SK-N-SH (cell line): ENCODE measurements at regions not wholly inside any gene's neighbourhood (a gene's known extent, or its start where the extent isn't known, plus 50 kb on each side); places are given as distances from the start of the nearest gene placed in this dataset.

Source experiments
- CTCF ChIA-PET: fragments of 300-600, 350-600 bp; formaldehyde crosslinking; extraction: SDS; loops from one replicate; lab custom pipeline; 2021; lab: Yijun Ruan, JAX
- POLR2A ChIA-PET: fragments of 350-600 bp; sonication (Branson Sonifier 250); formaldehyde crosslinking; extraction: SDS; loops from one replicate; lab custom pipeline; 2020; ENCODE audit warnings: antibody characterized with exemption, inconsistent platforms; lab: Yijun Ruan, JAX
- DNase-seq: peaks from one replicate; pipeline ENCODE4 v3.0.0; 2012
- H2AFZ ChIP-seq: fragments of 200-600 bp; sonication (generic); 2 replicates; pipeline ENCODE4 v1.8.1; 2016; ENCODE audit warnings: antibody characterized with exemption, mild to moderate bottlenecking, low read depth
- H3F3A ChIP-seq: fragments of 200-600 bp; sonication (generic); replicated peaks from 2 replicates; pipeline ENCODE3; 2016; ENCODE audit warnings: antibody characterized with exemption, mild to moderate bottlenecking; ENCODE audit not compliant: insufficient read depth
- H3K27ac ChIP-seq, 2 experiments: fragments of 200-500 bp in 1 of 2; fragments of 200-600 bp in 1 of 2; sonication (Bioruptor generic) in 1 of 2; sonication (generic), shearing (Covaris generic) in 1 of 2; 2 replicates each; pipeline versions ENCODE4 v1.5.1 to v1.6.1; 2014 to 2016; ENCODE audit warnings: low read depth in 2 of 2, inconsistent platforms in 1 of 2, low read length in 1 of 2, mild to moderate bottlenecking in 1 of 2, mixed read lengths in 1 of 2
- H3K27me3 ChIP-seq: fragments of 200-600 bp; sonication (generic), shearing (Covaris generic); 2 replicates; pipeline ENCODE4 v1.6.1; 2016; ENCODE audit warnings: mixed run types; ENCODE audit not compliant: insufficient read depth
- H3K36me3 ChIP-seq, 2 experiments: fragments of 200-500 bp in 1 of 2; fragments of 200-600 bp in 1 of 2; sonication (Bioruptor generic) in 1 of 2; sonication (generic) in 1 of 2; replicated peaks in 1 of 2; 2 replicates each; pipeline versions ENCODE3 to v1.5.1; 2014 to 2016; ENCODE audit warnings: low read length in 1 of 2, mild to moderate bottlenecking in 1 of 2; ENCODE audit not compliant: insufficient read depth in 2 of 2, control insufficient read depth in 1 of 2
- H3K4me1 ChIP-seq, 2 experiments: fragments of 200-500 bp in 1 of 2; fragments of 200-600 bp in 1 of 2; sonication (Bioruptor generic) in 1 of 2; sonication (generic), shearing (Covaris generic) in 1 of 2; 2 replicates each; pipeline versions ENCODE4 v1.5.1 to v1.6.1; 2014 to 2016; ENCODE audit warnings: low read depth in 1 of 2, low read length in 1 of 2, mixed run types in 1 of 2; ENCODE audit not compliant: insufficient read depth in 2 of 2, control insufficient read depth in 1 of 2
- H3K4me2 ChIP-seq: fragments of 200-600 bp; sonication (generic), shearing (Covaris generic); 2 replicates; pipeline ENCODE4 v1.6.1; 2017; ENCODE audit warnings: mixed run types
- H3K4me3 ChIP-seq, 2 experiments: fragments of 200-500 bp in 1 of 2; fragments of 200-600 bp in 1 of 2; sonication (Bioruptor generic) in 1 of 2; sonication (generic), shearing (Covaris generic) in 1 of 2; 2 replicates each; pipeline versions ENCODE4 v1.5.1 to v1.8.1; 2014 to 2016; ENCODE audit warnings: low read depth in 2 of 2, inconsistent platforms in 1 of 2, low read length in 1 of 2, mild to moderate bottlenecking in 1 of 2, mixed read lengths in 1 of 2, moderate library complexity in 1 of 2
- H3K79me2 ChIP-seq: fragments of 200-600 bp; sonication (generic); 2 replicates; pipeline ENCODE4 v1.8.1; 2017; ENCODE audit warnings: mild to moderate bottlenecking; ENCODE audit not compliant: insufficient read depth
- H3K9ac ChIP-seq: fragments of 200-600 bp; sonication (generic); 2 replicates; pipeline ENCODE4 v1.6.1; 2017; ENCODE audit warnings: mixed run types
- H3K9me2 ChIP-seq: fragments of 200-600 bp; sonication (generic); 2 replicates; pipeline ENCODE4 v1.6.1; 2017; ENCODE audit warnings: mixed run types
- H3K9me3 ChIP-seq: fragments of 200-600 bp; sonication (generic); 2 replicates; pipeline ENCODE4 v1.6.1; 2017; ENCODE audit warnings: mixed run types, mild to moderate bottlenecking, moderate library complexity
- H4K20me1 ChIP-seq: fragments of 200-600 bp; sonication (generic); 2 replicates; pipeline ENCODE4 v1.6.1; 2017; ENCODE audit warnings: mild to moderate bottlenecking, mixed run types; ENCODE audit not compliant: insufficient read depth
- ELF1 ChIP-seq: IDR thresholded peaks from 2 replicates; pipeline ENCODE4 v1.4.0; 2012
- FOSL2 ChIP-seq: IDR thresholded peaks from 2 replicates; pipeline ENCODE4 v1.4.0; 2012; ENCODE audit warnings: low read depth, mild to moderate bottlenecking, moderate library complexity, borderline replicate concordance
- FOXJ3 ChIP-seq: sonication (generic); formaldehyde crosslinking; IDR thresholded peaks from 2 replicates; pipeline ENCODE4 v1.5.1; 2020; ENCODE audit warnings: mild to moderate bottlenecking, missing genetic modification reagents
- FOXM1 ChIP-seq: IDR thresholded peaks from 2 replicates; pipeline ENCODE4 v1.4.0; 2012; ENCODE audit warnings: low read depth, mild to moderate bottlenecking
- GABPA ChIP-seq: IDR thresholded peaks from 2 replicates; pipeline ENCODE4 v1.4.0; 2012; ENCODE audit warnings: low read depth, mild to moderate bottlenecking
- GATA2 ChIP-seq: sonication (generic); formaldehyde crosslinking; IDR thresholded peaks from 2 replicates; pipeline ENCODE4 v1.5.0; 2020; ENCODE audit warnings: mild to moderate bottlenecking, missing genetic modification reagents
- MEF2A ChIP-seq: IDR thresholded peaks from 2 replicates; pipeline ENCODE4 v1.4.0; 2012; ENCODE audit warnings: low read depth, borderline replicate concordance
- RCOR1 ChIP-seq: fragments of 150-350 bp; IDR thresholded peaks from 2 replicates; pipeline ENCODE4 v1.6.1; 2017; ENCODE audit warnings: antibody characterized with exemption, low read length
- RXRA ChIP-seq: IDR thresholded peaks from 2 replicates; pipeline ENCODE4 v1.4.0; 2012; ENCODE audit warnings: low read depth, mild to moderate bottlenecking, borderline replicate concordance
- TAF1 ChIP-seq: IDR thresholded peaks from 2 replicates; pipeline ENCODE4 v1.6.1; 2012; ENCODE audit warnings: low read depth, mild to moderate bottlenecking, low read length, moderate library complexity, borderline replicate concordance
- YY1 ChIP-seq: IDR thresholded peaks from 2 replicates; pipeline ENCODE4 v1.4.0; 2012; ENCODE audit warnings: low read depth, mild to moderate bottlenecking
- WGBS: methylation state at CpG from one replicate; pipeline ENCODE4 v1.1.6; 2017; ENCODE audit warnings: low lambda C conversion rate; 5-methylcytosine and 5-hydroxymethylcytosine counted together
- TF ChIP-seq, protein P1 (sequence below): IDR thresholded peaks from 2 replicates; pipeline ENCODE4 v1.4.0; 2012; ENCODE audit warnings: low read depth, borderline replicate concordance
- TF ChIP-seq, protein P2 (sequence below): IDR thresholded peaks from 2 replicates; pipeline ENCODE4 v1.6.1; 2012; ENCODE audit warnings: mild to moderate bottlenecking, low read depth, low read length, moderate library complexity
- TF ChIP-seq, protein P3 (sequence below): IDR thresholded peaks from 2 replicates; pipeline ENCODE4 v1.4.0; 2012; ENCODE audit warnings: low read depth, borderline replicate concordance
- TF ChIP-seq, protein P4 (sequence below): fragments of 200-600 bp; sonication (generic); IDR thresholded peaks from 2 replicates; pipeline ENCODE4 v1.6.1; 2017; ENCODE audit warnings: antibody characterized with exemption, mild to moderate bottlenecking, moderate library complexity
- TF ChIP-seq, protein P5 (sequence below): fragments of 150-350 bp; IDR thresholded peaks from 2 replicates; pipeline ENCODE4 v1.6.1; 2016; ENCODE audit warnings: mild to moderate bottlenecking, low read depth, low read length

DNA sequence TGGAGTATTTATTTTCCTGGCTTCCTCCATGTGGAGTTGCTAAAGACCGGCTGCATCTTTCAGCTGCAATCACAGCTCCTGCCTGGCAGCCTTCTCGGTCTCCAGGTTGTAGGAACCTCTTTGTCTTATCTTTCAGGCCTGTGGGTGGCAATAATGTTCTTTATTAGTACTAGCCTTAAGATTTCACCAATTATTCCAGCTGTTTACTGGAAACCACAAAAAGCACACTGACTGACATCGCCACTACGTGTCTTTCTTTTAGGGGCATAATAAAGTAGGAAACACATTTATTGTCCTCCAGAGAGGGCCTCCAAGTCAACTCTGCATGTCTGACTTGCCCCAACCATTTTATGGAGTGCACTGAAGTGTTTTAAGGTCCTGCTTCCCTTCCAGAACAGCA is 1116.5 kb upstream of the TMEM132C start:
- Histone ChIP-seq H3K36me3 (no peaks in the 10 kb centered on the region), H3K9me2 (no peaks in the 10 kb centered on the region), H3K4me2 (no peak overlapping the region), H3K9ac (no peak overlapping the region), H3K9me3 (no peaks in the 10 kb centered on the region), H3F3A (no peaks in the 10 kb centered on the region), H2AFZ (no peak overlapping the region), H3K79me2 (no peaks in the 10 kb centered on the region), H4K20me1 (no peaks in the 10 kb centered on the region), H3K27ac (no peak overlapping the region), H3K27me3 (no peaks in the 10 kb centered on the region), H3K4me1 (peaks cover 0 to 3% of the 10 kb centered on the region in 2 experiments; a peak in 1 of 4 replicates), H3K4me3 (no peak overlapping the region)
- CTCF ChIA-PET: interaction anchor here (0.5 to 1.4 kb wide), 2 partner anchors 41 to 142 kb away, joined by 3 read pairs; no protein-coding TSS in a partner anchor
- 63% methylated on average over 4 of the region's 4 CpGs for WGBS
- no peak for DNase-seq
- TF ChIP-seq, protein P1, sequence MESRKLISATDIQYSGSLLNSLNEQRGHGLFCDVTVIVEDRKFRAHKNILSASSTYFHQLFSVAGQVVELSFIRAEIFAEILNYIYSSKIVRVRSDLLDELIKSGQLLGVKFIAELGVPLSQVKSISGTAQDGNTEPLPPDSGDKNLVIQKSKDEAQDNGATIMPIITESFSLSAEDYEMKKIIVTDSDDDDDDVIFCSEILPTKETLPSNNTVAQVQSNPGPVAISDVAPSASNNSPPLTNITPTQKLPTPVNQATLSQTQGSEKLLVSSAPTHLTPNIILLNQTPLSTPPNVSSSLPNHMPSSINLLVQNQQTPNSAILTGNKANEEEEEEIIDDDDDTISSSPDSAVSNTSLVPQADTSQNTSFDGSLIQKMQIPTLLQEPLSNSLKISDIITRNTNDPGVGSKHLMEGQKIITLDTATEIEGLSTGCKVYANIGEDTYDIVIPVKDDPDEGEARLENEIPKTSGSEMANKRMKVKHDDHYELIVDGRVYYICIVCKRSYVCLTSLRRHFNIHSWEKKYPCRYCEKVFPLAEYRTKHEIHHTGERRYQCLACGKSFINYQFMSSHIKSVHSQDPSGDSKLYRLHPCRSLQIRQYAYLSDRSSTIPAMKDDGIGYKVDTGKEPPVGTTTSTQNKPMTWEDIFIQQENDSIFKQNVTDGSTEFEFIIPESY: no peak
- TF ChIP-seq TAF1 (no peak), FOXJ3 (no peak), MEF2A (no peak), RCOR1 (no peak), FOSL2 (no peak), RXRA (no peak), YY1 (no peak), GABPA (no peak), GATA2 (CRISPR knock-in tag) (no peak), FOXM1 (no peak), ELF1 (no peak)
- TF ChIP-seq, protein P2, sequence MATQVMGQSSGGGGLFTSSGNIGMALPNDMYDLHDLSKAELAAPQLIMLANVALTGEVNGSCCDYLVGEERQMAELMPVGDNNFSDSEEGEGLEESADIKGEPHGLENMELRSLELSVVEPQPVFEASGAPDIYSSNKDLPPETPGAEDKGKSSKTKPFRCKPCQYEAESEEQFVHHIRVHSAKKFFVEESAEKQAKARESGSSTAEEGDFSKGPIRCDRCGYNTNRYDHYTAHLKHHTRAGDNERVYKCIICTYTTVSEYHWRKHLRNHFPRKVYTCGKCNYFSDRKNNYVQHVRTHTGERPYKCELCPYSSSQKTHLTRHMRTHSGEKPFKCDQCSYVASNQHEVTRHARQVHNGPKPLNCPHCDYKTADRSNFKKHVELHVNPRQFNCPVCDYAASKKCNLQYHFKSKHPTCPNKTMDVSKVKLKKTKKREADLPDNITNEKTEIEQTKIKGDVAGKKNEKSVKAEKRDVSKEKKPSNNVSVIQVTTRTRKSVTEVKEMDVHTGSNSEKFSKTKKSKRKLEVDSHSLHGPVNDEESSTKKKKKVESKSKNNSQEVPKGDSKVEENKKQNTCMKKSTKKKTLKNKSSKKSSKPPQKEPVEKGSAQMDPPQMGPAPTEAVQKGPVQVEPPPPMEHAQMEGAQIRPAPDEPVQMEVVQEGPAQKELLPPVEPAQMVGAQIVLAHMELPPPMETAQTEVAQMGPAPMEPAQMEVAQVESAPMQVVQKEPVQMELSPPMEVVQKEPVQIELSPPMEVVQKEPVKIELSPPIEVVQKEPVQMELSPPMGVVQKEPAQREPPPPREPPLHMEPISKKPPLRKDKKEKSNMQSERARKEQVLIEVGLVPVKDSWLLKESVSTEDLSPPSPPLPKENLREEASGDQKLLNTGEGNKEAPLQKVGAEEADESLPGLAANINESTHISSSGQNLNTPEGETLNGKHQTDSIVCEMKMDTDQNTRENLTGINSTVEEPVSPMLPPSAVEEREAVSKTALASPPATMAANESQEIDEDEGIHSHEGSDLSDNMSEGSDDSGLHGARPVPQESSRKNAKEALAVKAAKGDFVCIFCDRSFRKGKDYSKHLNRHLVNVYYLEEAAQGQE: no peak
- TF ChIP-seq, protein P3, sequence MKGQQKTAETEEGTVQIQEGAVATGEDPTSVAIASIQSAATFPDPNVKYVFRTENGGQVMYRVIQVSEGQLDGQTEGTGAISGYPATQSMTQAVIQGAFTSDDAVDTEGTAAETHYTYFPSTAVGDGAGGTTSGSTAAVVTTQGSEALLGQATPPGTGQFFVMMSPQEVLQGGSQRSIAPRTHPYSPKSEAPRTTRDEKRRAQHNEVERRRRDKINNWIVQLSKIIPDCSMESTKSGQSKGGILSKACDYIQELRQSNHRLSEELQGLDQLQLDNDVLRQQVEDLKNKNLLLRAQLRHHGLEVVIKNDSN: no peak
- TF ChIP-seq, protein P4, sequence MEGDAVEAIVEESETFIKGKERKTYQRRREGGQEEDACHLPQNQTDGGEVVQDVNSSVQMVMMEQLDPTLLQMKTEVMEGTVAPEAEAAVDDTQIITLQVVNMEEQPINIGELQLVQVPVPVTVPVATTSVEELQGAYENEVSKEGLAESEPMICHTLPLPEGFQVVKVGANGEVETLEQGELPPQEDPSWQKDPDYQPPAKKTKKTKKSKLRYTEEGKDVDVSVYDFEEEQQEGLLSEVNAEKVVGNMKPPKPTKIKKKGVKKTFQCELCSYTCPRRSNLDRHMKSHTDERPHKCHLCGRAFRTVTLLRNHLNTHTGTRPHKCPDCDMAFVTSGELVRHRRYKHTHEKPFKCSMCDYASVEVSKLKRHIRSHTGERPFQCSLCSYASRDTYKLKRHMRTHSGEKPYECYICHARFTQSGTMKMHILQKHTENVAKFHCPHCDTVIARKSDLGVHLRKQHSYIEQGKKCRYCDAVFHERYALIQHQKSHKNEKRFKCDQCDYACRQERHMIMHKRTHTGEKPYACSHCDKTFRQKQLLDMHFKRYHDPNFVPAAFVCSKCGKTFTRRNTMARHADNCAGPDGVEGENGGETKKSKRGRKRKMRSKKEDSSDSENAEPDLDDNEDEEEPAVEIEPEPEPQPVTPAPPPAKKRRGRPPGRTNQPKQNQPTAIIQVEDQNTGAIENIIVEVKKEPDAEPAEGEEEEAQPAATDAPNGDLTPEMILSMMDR: no peak
- TF ChIP-seq, protein P5, sequence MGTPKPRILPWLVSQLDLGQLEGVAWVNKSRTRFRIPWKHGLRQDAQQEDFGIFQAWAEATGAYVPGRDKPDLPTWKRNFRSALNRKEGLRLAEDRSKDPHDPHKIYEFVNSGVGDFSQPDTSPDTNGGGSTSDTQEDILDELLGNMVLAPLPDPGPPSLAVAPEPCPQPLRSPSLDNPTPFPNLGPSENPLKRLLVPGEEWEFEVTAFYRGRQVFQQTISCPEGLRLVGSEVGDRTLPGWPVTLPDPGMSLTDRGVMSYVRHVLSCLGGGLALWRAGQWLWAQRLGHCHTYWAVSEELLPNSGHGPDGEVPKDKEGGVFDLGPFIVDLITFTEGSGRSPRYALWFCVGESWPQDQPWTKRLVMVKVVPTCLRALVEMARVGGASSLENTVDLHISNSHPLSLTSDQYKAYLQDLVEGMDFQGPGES: no peak
- POLR2A ChIA-PET: no interaction called here
